Fibroblast of pulmonary artery (primary cell): ENCODE measurements at regions not wholly inside any gene's neighbourhood (a gene's known extent, or its start where the extent isn't known, plus 50 kb on each side); places are given as distances from the start of the nearest gene placed in this dataset.

Source experiments
- DNase-seq: peaks from one replicate; pipeline ENCODE4 v3.0.0-alpha.2; 2010; ENCODE audit warnings: low read depth
- H3K4me3 ChIP-seq: replicated peaks from 2 replicates; pipeline ENCODE4 v1.5.1; 2011; ENCODE audit warnings: low read depth, mild to moderate bottlenecking, control low read depth, low read length, moderate library complexity
- TF ChIP-seq, protein P1 (sequence below): IDR thresholded peaks from 2 replicates; pipeline ENCODE4 v1.5.1; 2011; ENCODE audit warnings: mild to moderate bottlenecking, control low read depth, low read length, inconsistent platforms; ENCODE audit errors: missing control alignments

DNA sequence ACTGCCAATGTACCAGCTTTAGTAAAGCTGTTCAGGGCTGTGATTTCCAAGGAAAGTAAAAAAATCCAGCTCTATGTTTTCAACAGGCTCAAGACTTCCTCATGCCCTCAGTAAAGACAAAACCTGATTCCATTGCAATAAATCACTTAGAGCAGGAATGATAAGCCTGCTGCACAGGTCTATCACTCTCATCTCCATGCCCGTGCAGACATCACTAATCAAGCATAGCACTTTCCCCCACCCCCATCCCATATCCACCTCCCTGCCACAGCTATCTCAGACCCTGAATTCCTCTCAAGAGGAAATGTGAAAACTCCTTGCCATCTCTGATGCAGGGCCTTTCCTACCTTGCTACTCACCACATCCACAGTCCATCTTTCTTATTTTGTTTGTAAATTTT lies 554.9 kb downstream of the MAFB start:
- TF ChIP-seq, protein P1, sequence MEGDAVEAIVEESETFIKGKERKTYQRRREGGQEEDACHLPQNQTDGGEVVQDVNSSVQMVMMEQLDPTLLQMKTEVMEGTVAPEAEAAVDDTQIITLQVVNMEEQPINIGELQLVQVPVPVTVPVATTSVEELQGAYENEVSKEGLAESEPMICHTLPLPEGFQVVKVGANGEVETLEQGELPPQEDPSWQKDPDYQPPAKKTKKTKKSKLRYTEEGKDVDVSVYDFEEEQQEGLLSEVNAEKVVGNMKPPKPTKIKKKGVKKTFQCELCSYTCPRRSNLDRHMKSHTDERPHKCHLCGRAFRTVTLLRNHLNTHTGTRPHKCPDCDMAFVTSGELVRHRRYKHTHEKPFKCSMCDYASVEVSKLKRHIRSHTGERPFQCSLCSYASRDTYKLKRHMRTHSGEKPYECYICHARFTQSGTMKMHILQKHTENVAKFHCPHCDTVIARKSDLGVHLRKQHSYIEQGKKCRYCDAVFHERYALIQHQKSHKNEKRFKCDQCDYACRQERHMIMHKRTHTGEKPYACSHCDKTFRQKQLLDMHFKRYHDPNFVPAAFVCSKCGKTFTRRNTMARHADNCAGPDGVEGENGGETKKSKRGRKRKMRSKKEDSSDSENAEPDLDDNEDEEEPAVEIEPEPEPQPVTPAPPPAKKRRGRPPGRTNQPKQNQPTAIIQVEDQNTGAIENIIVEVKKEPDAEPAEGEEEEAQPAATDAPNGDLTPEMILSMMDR: no peak
- no peak overlapping the region for H3K4me3 ChIP-seq
- no peak for DNase-seq

DNA sequence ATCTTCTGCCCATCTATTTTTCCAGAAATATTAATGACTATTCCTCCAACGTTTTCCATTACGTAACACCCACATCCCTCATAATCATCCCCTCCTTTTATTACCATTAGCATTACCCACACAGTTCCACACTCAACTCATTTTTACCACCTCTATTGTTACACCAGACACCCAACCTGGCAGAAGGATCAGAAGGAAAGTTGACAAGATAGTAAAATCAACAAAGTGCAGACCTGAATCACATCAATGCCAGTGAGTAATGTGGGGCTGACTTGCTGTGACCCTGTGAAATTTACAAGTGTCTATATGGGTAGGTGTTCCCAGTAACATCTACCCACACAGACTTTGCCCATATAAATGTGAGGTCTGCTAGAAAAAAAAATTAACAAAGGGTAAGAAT lies 568.2 kb downstream of the MAFB start:
- no peak for DNase-seq
- H3K4me3 ChIP-seq: no peak overlapping the region
- TF ChIP-seq, protein P1: no peak

DNA sequence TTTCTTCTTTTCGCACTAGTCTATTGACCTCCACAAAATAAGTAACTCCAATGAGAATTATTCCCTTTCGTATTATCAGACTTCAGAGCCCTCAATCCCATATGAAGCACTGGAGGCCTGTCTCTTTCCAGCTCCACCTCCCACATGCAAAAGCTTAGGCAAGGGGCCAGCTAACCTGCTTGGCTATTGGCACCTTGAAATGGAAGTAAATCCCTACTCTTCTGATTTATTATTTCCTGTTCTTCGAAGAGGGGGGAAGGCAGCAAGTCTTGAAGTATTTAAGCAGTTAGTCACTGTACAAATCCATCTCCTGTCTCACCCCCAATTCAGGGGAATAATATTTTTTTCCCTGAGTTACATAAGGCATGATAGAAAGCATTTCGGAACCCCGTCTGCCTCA lies 577.8 kb downstream of the MAFB start:
- H3K4me3 ChIP-seq: no peak overlapping the region
- TF ChIP-seq, protein P1: no peak
- DNase-seq: no peak

DNA sequence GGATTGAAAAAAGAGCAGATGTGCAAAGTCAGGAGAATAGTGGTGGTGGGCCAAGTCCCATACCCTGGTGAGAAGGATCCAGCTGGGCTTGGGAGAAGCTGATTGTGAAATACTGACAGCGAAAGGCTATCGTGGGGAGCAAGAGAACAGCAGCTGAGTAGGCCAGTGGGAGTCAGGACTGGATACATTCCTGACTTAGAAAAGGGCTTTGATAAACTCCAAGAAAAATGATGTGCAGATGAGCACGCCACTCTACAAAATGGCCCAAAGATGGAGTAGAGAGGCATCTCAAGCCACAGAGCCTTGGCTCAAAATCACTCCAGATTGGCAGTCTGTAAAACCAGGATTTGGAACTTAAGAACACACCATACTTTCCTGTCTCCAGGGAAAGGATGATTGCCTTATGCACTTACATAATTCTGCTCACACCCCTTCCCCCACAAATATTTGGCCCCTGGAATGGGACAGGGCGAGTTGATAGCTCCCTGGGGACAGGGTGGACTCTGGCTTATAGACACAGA lies 578.7 kb downstream of the MAFB start:
- no peak overlapping the region for H3K4me3 ChIP-seq
- TF ChIP-seq, protein P1: no peak
- DNase-seq: no peak

DNA sequence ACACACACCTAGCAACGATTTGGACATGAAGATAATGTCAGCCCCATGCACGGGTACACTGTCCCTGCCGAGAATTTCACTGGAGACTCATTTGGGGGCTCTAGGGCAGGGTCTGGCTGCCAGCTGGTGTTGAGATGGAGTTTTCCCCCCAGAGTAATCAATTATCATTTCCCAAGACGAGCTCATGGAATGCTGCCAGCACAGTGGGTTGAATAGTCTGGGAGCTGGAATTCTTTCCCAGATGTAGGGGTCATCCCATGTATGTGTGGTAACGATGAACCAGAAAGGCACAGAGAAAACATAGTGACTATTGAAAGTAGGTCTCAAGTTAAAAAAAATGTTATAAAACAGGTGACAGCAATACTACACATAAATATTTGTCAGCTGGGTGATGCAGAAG lies 579.9 kb downstream of the MAFB start:
- DNase-seq: no peak
- no peak overlapping the region for H3K4me3 ChIP-seq

DNA sequence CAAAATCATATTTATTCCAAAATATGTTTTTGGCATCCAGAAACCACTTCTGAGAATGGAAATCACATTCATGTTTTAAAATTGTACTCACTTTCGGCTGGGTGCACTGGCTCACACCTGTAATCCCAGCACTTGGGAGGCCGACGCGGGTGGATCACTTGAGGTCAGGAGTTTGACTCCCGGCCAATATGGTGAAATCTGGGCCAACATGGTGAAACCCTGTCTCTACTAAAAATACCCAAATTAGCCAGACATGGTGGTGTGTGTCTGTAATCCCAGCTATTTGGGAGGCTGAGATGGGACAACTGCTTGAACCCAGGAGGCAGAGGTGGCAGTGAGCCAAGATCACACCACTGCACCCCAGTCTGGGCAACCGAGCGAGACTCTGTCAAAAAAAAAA lies 580.7 kb downstream of the MAFB start:
- TF ChIP-seq, protein P1: no peak
- DNase-seq: no peak
- H3K4me3 ChIP-seq: no peak overlapping the region

More for the DNA sequence above, 579.9 kb downstream of the MAFB start:
- TF ChIP-seq, protein P1: no peak

DNA sequence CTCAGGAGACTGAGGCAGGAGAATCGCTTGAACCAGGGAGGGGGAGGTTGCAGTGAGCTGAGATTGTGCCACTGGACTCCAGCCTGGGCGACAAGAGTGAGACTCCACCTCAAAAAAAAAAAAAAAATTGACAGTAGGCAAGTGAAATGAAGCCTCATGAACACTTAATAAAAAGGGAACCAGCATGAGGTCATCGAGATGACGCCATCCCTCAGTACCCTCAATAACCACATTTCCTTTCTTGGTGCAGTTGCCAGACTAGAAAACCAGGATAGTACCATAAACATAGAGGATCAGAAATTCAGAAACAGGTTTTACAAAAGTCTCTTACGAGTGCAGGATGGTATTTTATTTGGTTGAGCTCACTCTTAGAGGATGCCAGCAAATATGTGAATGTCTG lies 584.1 kb downstream of the MAFB start:
- DNase-seq: no peak
- TF ChIP-seq, protein P1: no peak
- no peak overlapping the region for H3K4me3 ChIP-seq
